ENCODE measurements at regions not wholly inside any gene's neighbourhood (a gene's known extent, or its start where the extent isn't known, plus 50 kb on each side); places are given as distances from the start of the nearest gene placed in this dataset.

- DNase-seq (ENCODE audit: low read depth in 1 of 2, low spot score in 1 of 2) = no peak
- Histone ChIP-seq H3K4me1 (no peaks in the 10 kb centered on the region), H3K9me3 (peaks cover 12% of the 10 kb centered on the region; the same call in 1 of the 3 replicates), H3K4me3 (no peak overlapping the region), H3K27ac (no peak overlapping the region), H3K4me2 (no peak overlapping the region)
- no peak for FAIRE-seq
- ChIA-PET CTCF (no interaction called here), POLR2A (no interaction called here)
- 0% methylated on average over 1 of the region's 1 CpG for WGBS (ENCODE audit: missing lambda C conversion rate)
- TF ChIP-seq HOXA7 (CRISPR knock-in tag; IDR thresholded peaks at IDR 0.05) = no peak
- no peak for TF ChIP-seq CBX2 (IDR thresholded peaks at IDR 0.05; ENCODE audit: borderline replicate concordance, low read depth)
- no peak for TF ChIP-seq JUN (IDR thresholded peaks at IDR 0.05)
- no peak for TF ChIP-seq HMGXB4 (CRISPR knock-in tag; IDR thresholded peaks at IDR 0.05; ENCODE audit: borderline replicate concordance)
- TF ChIP-seq CHD2 (IDR thresholded peaks at IDR 0.05; ENCODE audit: low read length, partially characterized antibody) = no peak
- TF ChIP-seq RNF2 (IDR thresholded peaks at IDR 0.05; ENCODE audit: borderline replicate concordance, low read depth) = no peak
- TF ChIP-seq RAD21 (conservative IDR thresholded peaks at IDR 0.05 in 1 of 2, IDR thresholded peaks at IDR 0.05 in 1 of 2) = no peak
- TF ChIP-seq FOXS1 (CRISPR knock-in tag; IDR thresholded peaks at IDR 0.05) = no peak
- TF ChIP-seq HOXB13 (CRISPR knock-in tag; IDR thresholded peaks at IDR 0.05; ENCODE audit: low read depth) = no peak
- ATAC-seq = no peak
Observed at GRCh38 chr14:44347316-44347715, 159.8 kb downstream of the FSCB start.

- Histone ChIP-seq H3K4me1 (no peaks in the 10 kb centered on the region), H3K4me3 (no peak overlapping the region), H3K9me3 (no peaks in the 10 kb centered on the region), H3K4me2 (no peak overlapping the region), H3K27ac (no peak overlapping the region)
- DNase-seq (ENCODE audit: low read depth in 1 of 2, low spot score in 1 of 2) = no peak
- ChIA-PET POLR2A (no interaction called here), CTCF (no interaction called here)
- TF ChIP-seq KDM1A (IDR thresholded peaks at IDR 0.05; ENCODE audit: low read depth) (no peak), CBX8 (IDR thresholded peaks at IDR 0.05) (no peak), CBX2 (IDR thresholded peaks at IDR 0.05; ENCODE audit: borderline replicate concordance, low read depth) (no peak), REST (IDR thresholded peaks at IDR 0.05) (no peak), RARB (CRISPR knock-in tag; IDR thresholded peaks at IDR 0.05) (no peak), PHF8 (IDR thresholded peaks at IDR 0.05; ENCODE audit: borderline replicate concordance, low read depth) (no peak), MAZ (IDR thresholded peaks at IDR 0.05; ENCODE audit: borderline replicate concordance, low read depth, low read length) (no peak), RNF2 (IDR thresholded peaks at IDR 0.05; ENCODE audit: borderline replicate concordance, low read depth) (no peak), GATA3 (IDR thresholded peaks at IDR 0.05; ENCODE audit: borderline replicate concordance) (no peak), SREBF2 (IDR thresholded peaks at IDR 0.05) (no peak), TP53 (CRISPR knock-in tag; IDR thresholded peaks at IDR 0.05) (no peak)
- ATAC-seq = no peak
- WGBS (ENCODE audit: missing lambda C conversion rate) = 25% methylated on average over 3 of the region's 3 CpGs
- FAIRE-seq = no peak
Observed at GRCh38 chr14:44341116-44341515, 166.0 kb downstream of the FSCB start.

- 77% methylated on average over 1 of the region's 1 CpG for WGBS (ENCODE audit: missing lambda C conversion rate)
- no peak for ATAC-seq
- TF ChIP-seq RNF2 (IDR thresholded peaks at IDR 0.05; ENCODE audit: borderline replicate concordance, low read depth) (no peak), FOSB (CRISPR knock-in tag; IDR thresholded peaks at IDR 0.05) (no peak), ZC3H11A (IDR thresholded peaks at IDR 0.05) (no peak), REST (IDR thresholded peaks at IDR 0.05) (no peak), TFCP2L1 (CRISPR knock-in tag; IDR thresholded peaks at IDR 0.05) (no peak), RAD21 (conservative IDR thresholded peaks at IDR 0.05 in 1 of 2, IDR thresholded peaks at IDR 0.05 in 1 of 2) (no peak), ATOH8 (CRISPR knock-in tag; IDR thresholded peaks at IDR 0.05; ENCODE audit: low read depth) (no peak), E2F6 (IDR thresholded peaks at IDR 0.05; ENCODE audit: borderline replicate concordance, low read depth) (no peak)
Observed at GRCh38 chr14:44339862-44340261, 167.2 kb downstream of the FSCB start.

More at GRCh38 chr14:44339862-44340261, 167.2 kb downstream of the FSCB start:
- Histone ChIP-seq H3K4me3 (no peak overlapping the region), H3K9me3 (no peaks in the 10 kb centered on the region), H3K4me2 (no peak overlapping the region), H3K27ac (no peak overlapping the region), H3K4me1 (no peaks in the 10 kb centered on the region)
- CTCF ChIA-PET = no interaction called here
- FAIRE-seq = no peak
- POLR2A ChIA-PET = no interaction called here
- no peak for DNase-seq (ENCODE audit: low read depth in 1 of 2, low spot score in 1 of 2)
